ENCODE measurements at regions not wholly inside any gene's neighbourhood (a gene's known extent, or its start where the extent isn't known, plus 50 kb on each side); places are given as distances from the start of the nearest gene placed in this dataset.

GRCh38 chr4:111494471-111494870 is 650.8 kb upstream of the FAM241A start:
- TF ChIP-seq U2AF1 (optimal IDR thresholded peaks at IDR 0.05; ENCODE audit: low read depth, low read length) (no peak), ADNP (tag; IDR thresholded peaks at IDR 0.05) (no peak), CTCF (IDR thresholded peaks at IDR 0.05 in 2 of 3, conservative IDR thresholded peaks at IDR 0.05 in 1 of 3; ENCODE audit: insufficient read depth in 2 of 3, low read depth in 1 of 3, low read length in 3 of 3) (no peak), ZNF764 (CRISPR knock-in tag; IDR thresholded peaks at IDR 0.05; ENCODE audit: low read depth) (no peak), TSHZ1 (CRISPR knock-in tag; IDR thresholded peaks at IDR 0.05) (no peak), RAD21 (CRISPR knock-in tag; conservative IDR thresholded peaks at IDR 0.05 in 1 of 2, IDR thresholded peaks at IDR 0.05 in 1 of 2) (no peak), SMARCB1 (IDR thresholded peaks at IDR 0.05; ENCODE audit: insufficient read length, low read depth) (no peak), NR3C1 (CRISPR knock-in tag; IDR thresholded peaks at IDR 0.05) (no peak), POLR2A (conservative IDR thresholded peaks at IDR 0.05) (no peak), SIN3A (IDR thresholded peaks at IDR 0.05; ENCODE audit: borderline replicate concordance in 2 of 2, control insufficient read depth in 1 of 2, low read depth in 2 of 2, low read length in 2 of 2) (no peak), NFE2 (IDR thresholded peaks at IDR 0.05; ENCODE audit: low read depth) (no peak)
